ENCODE measurements at regions not wholly inside any gene's neighbourhood (a gene's known extent, or its start where the extent isn't known, plus 50 kb on each side); places are given as distances from the start of the nearest gene placed in this dataset.

- H4K20me1 ChIP-seq (ENCODE audit: insufficient read depth) = no peaks in the 10 kb centered on the region
- H3K4me3 ChIP-seq (IDR thresholded peaks at IDR 0.05; ENCODE audit: insufficient read depth, low read depth, low read length) = no peak overlapping the region
- peaks cover 11% of the 10 kb centered on the region for H3K4me1 ChIP-seq (ENCODE audit: low read depth, poor library complexity, severe bottlenecking)
- no peak overlapping the region for H3K4me2 ChIP-seq
- no peak for TF ChIP-seq CTCF (conservative IDR thresholded peaks at IDR 0.05; ENCODE audit: low read depth, low read length)
- no peak overlapping the region for H3K27ac ChIP-seq
- no peaks in the 10 kb centered on the region for H3K79me2 ChIP-seq (ENCODE audit: insufficient read depth, low read depth)
- no peaks in the 10 kb centered on the region for H3K27me3 ChIP-seq (ENCODE audit: insufficient read depth, low read depth)
- no peaks in the 10 kb centered on the region for H3K36me3 ChIP-seq (ENCODE audit: insufficient read depth)
- no peak overlapping the region for H2AFZ ChIP-seq (ENCODE audit: low read depth)
- H3K9ac ChIP-seq = no peak overlapping the region
Measured at GRCh38 chr4:130608121-130608520, 1512.2 kb downstream of the C4orf33 start.

GRCh38 chr4:130628531-130628930 is 1532.6 kb downstream of the C4orf33 start:
- no peaks in the 10 kb centered on the region for H3K36me3 ChIP-seq (ENCODE audit: insufficient read depth)
- H3K27me3 ChIP-seq (ENCODE audit: insufficient read depth, low read depth) = no peaks in the 10 kb centered on the region
- no peaks in the 10 kb centered on the region for H3K79me2 ChIP-seq (ENCODE audit: insufficient read depth, low read depth)
- H4K20me1 ChIP-seq (ENCODE audit: insufficient read depth) = no peaks in the 10 kb centered on the region
- H2AFZ ChIP-seq (ENCODE audit: low read depth) = no peak overlapping the region
- H3K9ac ChIP-seq = no peak overlapping the region
- no peak for TF ChIP-seq CTCF (conservative IDR thresholded peaks at IDR 0.05; ENCODE audit: low read depth, low read length)
- H3K27ac ChIP-seq = no peak overlapping the region
- H3K4me3 ChIP-seq (IDR thresholded peaks at IDR 0.05; ENCODE audit: insufficient read depth, low read depth, low read length) = no peak overlapping the region
- H3K4me2 ChIP-seq = no peak overlapping the region
- no peaks in the 10 kb centered on the region for H3K4me1 ChIP-seq (ENCODE audit: low read depth, poor library complexity, severe bottlenecking)

- Histone ChIP-seq H3K4me2 (no peak overlapping the region), H3K36me3 (ENCODE audit: insufficient read depth) (no peaks in the 10 kb centered on the region), H3K27me3 (ENCODE audit: insufficient read depth, low read depth) (no peaks in the 10 kb centered on the region), H3K79me2 (ENCODE audit: insufficient read depth, low read depth) (no peaks in the 10 kb centered on the region), H3K9ac (no peak overlapping the region), H4K20me1 (ENCODE audit: insufficient read depth) (no peaks in the 10 kb centered on the region), H2AFZ (ENCODE audit: low read depth) (no peak overlapping the region), H3K27ac (no peak overlapping the region), H3K4me3 (IDR thresholded peaks at IDR 0.05; ENCODE audit: insufficient read depth, low read depth, low read length) (no peak overlapping the region), H3K4me1 (ENCODE audit: low read depth, poor library complexity, severe bottlenecking) (no peaks in the 10 kb centered on the region)
- TF ChIP-seq CTCF (conservative IDR thresholded peaks at IDR 0.05; ENCODE audit: low read depth, low read length) = no peak
Measured at GRCh38 chr4:130632731-130633604, 1537.0 kb downstream of the C4orf33 start.

- H2AFZ ChIP-seq (ENCODE audit: low read depth) = no peak overlapping the region
- no peaks in the 10 kb centered on the region for H3K27me3 ChIP-seq (ENCODE audit: insufficient read depth, low read depth)
- TF ChIP-seq CTCF (conservative IDR thresholded peaks at IDR 0.05; ENCODE audit: low read depth, low read length) = no peak
- no peaks in the 10 kb centered on the region for H3K4me1 ChIP-seq (ENCODE audit: low read depth, poor library complexity, severe bottlenecking)
- H3K4me3 ChIP-seq (IDR thresholded peaks at IDR 0.05; ENCODE audit: insufficient read depth, low read depth, low read length) = no peak overlapping the region
- no peak overlapping the region for H3K27ac ChIP-seq
- no peak overlapping the region for H3K4me2 ChIP-seq
- no peaks in the 10 kb centered on the region for H4K20me1 ChIP-seq (ENCODE audit: insufficient read depth)
- no peak overlapping the region for H3K9ac ChIP-seq
- H3K79me2 ChIP-seq (ENCODE audit: insufficient read depth, low read depth) = no peaks in the 10 kb centered on the region
- no peaks in the 10 kb centered on the region for H3K36me3 ChIP-seq (ENCODE audit: insufficient read depth)
Measured at GRCh38 chr4:130636486-130636885, 1540.5 kb downstream of the C4orf33 start.

Data from KMS-11 (cell line).